Stimulated activated memory B cell treated with anti-CD40 and anti-IgM and Interleukin-4, amounts not matched to agents 10 μg/mL and 1 μg/mL and 100 μg/mL, for 72 hours (primary cell): ENCODE measurements at regions not wholly inside any gene's neighbourhood (a gene's known extent, or its start where the extent isn't known, plus 50 kb on each side); places are given as distances from the start of the nearest gene placed in this dataset.

ENCODE experiments used
- ATAC-seq: fragments of 150-1000 bp; cut with Tn5 transposase; 2 replicates; pipeline ENCODE4 v1.10.0; 2021
- H3K27ac Mint-ChIP-seq: one replicate; pipeline ENCODE4 v1.8.0; 2022; ENCODE audit warnings: mild to moderate bottlenecking, mixed read lengths
- H3K27me3 Mint-ChIP-seq: one replicate; pipeline ENCODE4 v1.8.0; 2022; ENCODE audit warnings: mixed read lengths
- H3K36me3 Mint-ChIP-seq: one replicate; pipeline ENCODE4 v1.8.0; 2022; ENCODE audit warnings: mixed read lengths
- H3K4me1 Mint-ChIP-seq: one replicate; pipeline ENCODE4 v1.8.0; 2022; ENCODE audit warnings: mixed read lengths
- H3K4me3 Mint-ChIP-seq: one replicate; pipeline ENCODE4 v1.8.0; 2022; ENCODE audit warnings: mild to moderate bottlenecking, moderate library complexity, mixed read lengths
- H3K9me3 Mint-ChIP-seq: one replicate; pipeline ENCODE4 v1.8.0; 2022; ENCODE audit warnings: mixed read lengths

DNA sequence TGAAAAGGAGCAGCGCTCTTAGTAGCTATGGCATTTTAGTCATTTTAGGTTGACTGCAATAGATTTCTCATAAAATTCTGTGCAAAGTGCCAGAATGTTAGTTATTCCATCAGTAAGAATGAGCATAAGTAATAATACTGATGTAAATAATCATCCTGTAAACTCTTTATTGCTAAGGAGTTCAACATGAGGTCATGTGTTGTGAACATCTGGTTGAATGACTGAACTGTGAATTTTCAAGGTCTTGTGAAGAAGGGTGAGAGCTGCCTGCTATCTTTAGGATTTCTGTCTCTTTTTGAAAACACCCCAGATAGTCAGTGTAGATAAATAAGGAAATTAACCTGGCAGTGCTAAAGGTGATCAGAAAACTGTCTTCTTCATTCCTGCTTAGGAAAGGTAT lies 333.4 kb upstream of the TBC1D5 start:
- no peaks in the 10 kb centered on the region for H3K36me3 Mint-ChIP-seq
- H3K4me1 Mint-ChIP-seq = no peaks in the 10 kb centered on the region
- no peak overlapping the region for H3K27ac Mint-ChIP-seq
- H3K9me3 Mint-ChIP-seq = no peaks in the 10 kb centered on the region
- ATAC-seq = no peak
- H3K27me3 Mint-ChIP-seq = peaks cover 29% of the 10 kb centered on the region
- H3K4me3 Mint-ChIP-seq = no peak overlapping the region

DNA sequence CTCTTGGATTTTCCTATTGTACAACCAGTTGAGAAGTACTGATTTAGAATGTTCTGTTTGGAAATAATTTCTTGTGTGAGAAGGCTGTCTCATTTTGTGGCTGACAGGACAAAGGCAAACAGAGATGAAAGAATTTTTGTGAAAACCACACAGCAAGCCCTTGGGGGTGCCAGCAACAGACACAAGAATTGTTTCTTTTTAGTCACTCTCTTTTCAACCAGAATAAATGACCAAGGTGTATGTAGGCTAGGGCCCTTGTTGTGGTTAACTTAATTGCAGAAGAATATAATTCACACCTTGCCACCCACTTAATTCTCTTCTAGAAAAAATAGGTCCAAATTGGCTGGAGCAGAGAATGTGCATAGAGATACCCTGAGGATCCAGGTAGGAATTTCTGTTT lies 329.4 kb upstream of the TBC1D5 start:
- peaks cover 2% of the 10 kb centered on the region for H3K27me3 Mint-ChIP-seq
- H3K36me3 Mint-ChIP-seq = no peaks in the 10 kb centered on the region
- H3K27ac Mint-ChIP-seq = no peak overlapping the region
- H3K4me3 Mint-ChIP-seq = no peak overlapping the region
- no peaks in the 10 kb centered on the region for H3K4me1 Mint-ChIP-seq
- no peaks in the 10 kb centered on the region for H3K9me3 Mint-ChIP-seq
- ATAC-seq = no peak

DNA sequence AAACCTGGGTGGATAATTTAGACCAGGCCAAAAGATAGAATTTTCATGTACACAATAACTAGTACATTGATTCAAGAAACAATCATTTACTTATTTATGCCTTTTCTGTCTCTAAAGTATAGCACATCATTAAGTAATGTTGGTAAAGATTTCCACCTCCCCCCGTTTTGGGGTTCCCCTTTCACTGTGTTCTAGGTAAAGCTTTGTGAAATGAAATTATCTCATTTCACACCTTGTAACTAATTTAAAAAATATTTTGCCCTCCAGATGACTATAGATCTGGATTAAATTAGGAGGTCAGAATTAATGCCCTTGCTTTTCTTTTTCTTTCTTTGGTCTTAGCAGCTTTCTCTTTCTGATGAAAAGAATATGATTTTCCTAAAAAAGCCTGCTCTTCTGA lies 328.5 kb upstream of the TBC1D5 start:
- ATAC-seq = no peak
- Mint-ChIP-seq H3K27ac (no peak overlapping the region), H3K27me3 (no peaks in the 10 kb centered on the region), H3K4me1 (no peaks in the 10 kb centered on the region), H3K9me3 (no peaks in the 10 kb centered on the region), H3K4me3 (no peak overlapping the region), H3K36me3 (no peaks in the 10 kb centered on the region)

DNA sequence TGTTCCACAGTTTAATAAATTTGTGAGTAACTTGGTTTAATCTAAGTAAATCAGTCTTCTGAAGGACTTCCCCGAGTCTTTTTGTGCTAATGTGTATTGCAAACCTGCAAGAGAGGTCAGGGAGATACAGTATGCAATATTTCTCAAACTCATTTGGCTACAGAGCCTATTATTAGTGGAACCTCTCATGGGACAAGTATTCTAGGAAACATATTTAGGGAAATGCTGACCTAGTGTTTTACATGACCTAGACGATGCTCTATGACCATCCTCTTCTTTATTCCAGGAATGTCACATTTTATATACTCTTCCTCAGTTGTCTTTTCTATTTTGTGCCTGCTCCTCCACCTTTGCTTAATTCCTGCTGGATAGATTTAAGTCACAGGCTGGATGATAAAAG lies 327.8 kb upstream of the TBC1D5 start:
- H3K4me1 Mint-ChIP-seq = no peaks in the 10 kb centered on the region
- H3K27me3 Mint-ChIP-seq = no peaks in the 10 kb centered on the region
- no peaks in the 10 kb centered on the region for H3K9me3 Mint-ChIP-seq
- H3K27ac Mint-ChIP-seq = no peak overlapping the region
- no peaks in the 10 kb centered on the region for H3K36me3 Mint-ChIP-seq
- no peak overlapping the region for H3K4me3 Mint-ChIP-seq
- no peak for ATAC-seq

DNA sequence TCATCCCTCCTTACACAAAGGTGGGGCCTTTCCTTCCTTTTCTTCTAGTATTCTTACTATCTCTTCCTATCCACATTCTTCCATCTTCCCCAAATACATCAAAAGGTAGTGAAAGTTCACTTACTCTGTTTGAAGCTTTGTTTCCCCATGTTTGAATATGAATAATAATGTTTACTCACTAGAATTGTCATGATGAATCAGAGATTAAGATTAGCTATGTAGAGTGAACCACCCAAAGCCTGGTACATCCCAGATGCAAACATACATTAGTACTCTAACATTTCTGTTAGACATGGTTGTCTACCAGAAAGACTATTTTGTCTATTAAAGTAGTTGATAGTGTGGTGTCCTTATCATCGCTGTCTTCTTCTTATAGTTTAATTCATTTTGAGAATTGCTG lies 327.1 kb upstream of the TBC1D5 start:
- Mint-ChIP-seq H3K4me3 (no peak overlapping the region), H3K4me1 (no peaks in the 10 kb centered on the region), H3K9me3 (no peaks in the 10 kb centered on the region), H3K36me3 (no peaks in the 10 kb centered on the region), H3K27me3 (no peaks in the 10 kb centered on the region), H3K27ac (no peak overlapping the region)
- no peak for ATAC-seq

DNA sequence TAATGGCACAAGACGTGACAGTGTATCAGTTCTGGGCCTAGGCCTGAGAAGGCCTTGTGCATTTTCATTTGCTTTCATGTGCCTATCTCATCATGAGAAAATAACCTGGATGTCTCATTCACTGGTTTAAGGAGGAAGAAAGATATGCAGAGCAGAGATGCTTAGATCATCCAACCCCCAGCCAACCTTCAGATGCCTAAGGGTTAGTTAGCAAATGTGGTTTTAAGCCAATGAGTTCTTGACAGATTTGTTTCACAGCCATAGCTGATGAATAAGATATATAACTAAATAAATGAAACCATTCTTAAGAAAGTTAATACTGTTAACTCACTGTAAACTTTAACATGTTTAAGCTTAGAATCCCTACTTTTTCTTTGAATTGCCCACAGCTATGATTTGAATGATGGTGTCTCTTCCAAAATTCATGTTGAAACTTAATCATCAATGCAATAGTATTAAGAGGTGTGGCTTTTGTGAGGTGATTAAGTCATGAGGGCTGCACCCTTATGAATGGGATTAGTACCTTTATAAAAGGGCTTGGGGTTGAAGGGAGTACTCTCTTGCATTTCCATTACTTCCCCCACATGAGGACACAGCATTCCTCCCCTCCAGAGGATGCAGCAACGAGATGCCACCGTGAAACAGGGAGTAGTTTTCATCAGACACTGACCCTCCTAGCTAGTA lies 324.6 kb upstream of the TBC1D5 start:
- no peak for ATAC-seq
- Mint-ChIP-seq H3K4me3 (no peak overlapping the region), H3K36me3 (no peaks in the 10 kb centered on the region), H3K9me3 (no peaks in the 10 kb centered on the region), H3K4me1 (no peaks in the 10 kb centered on the region), H3K27ac (no peak overlapping the region), H3K27me3 (no peaks in the 10 kb centered on the region)

DNA sequence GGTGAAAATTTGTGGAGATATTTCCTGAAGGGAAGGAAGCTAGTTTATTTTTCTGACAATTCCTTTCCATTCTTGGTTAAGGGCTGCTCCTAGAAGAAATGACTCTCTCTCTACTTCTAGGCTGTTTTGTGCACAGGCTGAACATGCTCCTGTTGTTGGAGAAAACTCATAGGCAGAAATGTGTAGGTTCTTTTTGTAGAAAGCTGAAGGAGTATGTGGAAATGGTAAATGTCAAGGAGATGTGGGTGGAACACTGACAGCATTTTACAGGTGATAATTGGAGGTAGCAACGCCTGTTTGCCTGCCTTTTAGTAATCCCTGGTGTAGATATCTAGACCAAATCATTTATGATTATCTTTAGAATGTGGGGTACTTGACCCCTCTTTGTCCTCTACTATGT lies 322.2 kb upstream of the TBC1D5 start:
- no peak for ATAC-seq
- Mint-ChIP-seq H3K9me3 (no peaks in the 10 kb centered on the region), H3K36me3 (no peaks in the 10 kb centered on the region), H3K4me1 (no peaks in the 10 kb centered on the region), H3K27ac (no peak overlapping the region), H3K4me3 (no peak overlapping the region), H3K27me3 (no peaks in the 10 kb centered on the region)

DNA sequence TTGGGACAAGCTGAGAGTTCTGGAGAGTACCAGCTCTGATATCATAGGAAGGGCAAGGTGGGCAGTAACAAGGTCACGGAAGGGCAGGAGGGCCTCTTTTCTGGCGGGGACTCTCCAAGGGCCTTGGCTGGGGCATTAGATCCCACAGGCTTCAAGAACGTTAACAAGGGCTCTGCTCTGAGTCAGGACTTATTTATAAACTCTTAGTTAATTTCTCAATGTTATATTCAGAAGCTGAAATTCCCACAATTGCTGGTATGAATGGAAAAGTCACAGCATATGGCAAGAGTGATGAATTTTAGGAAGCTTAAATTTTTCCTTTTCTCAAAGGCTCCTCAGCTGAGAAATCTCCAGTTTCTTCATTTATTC lies 320.2 kb upstream of the TBC1D5 start:
- Mint-ChIP-seq H3K4me3 (no peak overlapping the region), H3K27me3 (no peaks in the 10 kb centered on the region), H3K36me3 (no peaks in the 10 kb centered on the region), H3K27ac (no peak overlapping the region), H3K4me1 (no peaks in the 10 kb centered on the region), H3K9me3 (no peaks in the 10 kb centered on the region)
- ATAC-seq = no peak

DNA sequence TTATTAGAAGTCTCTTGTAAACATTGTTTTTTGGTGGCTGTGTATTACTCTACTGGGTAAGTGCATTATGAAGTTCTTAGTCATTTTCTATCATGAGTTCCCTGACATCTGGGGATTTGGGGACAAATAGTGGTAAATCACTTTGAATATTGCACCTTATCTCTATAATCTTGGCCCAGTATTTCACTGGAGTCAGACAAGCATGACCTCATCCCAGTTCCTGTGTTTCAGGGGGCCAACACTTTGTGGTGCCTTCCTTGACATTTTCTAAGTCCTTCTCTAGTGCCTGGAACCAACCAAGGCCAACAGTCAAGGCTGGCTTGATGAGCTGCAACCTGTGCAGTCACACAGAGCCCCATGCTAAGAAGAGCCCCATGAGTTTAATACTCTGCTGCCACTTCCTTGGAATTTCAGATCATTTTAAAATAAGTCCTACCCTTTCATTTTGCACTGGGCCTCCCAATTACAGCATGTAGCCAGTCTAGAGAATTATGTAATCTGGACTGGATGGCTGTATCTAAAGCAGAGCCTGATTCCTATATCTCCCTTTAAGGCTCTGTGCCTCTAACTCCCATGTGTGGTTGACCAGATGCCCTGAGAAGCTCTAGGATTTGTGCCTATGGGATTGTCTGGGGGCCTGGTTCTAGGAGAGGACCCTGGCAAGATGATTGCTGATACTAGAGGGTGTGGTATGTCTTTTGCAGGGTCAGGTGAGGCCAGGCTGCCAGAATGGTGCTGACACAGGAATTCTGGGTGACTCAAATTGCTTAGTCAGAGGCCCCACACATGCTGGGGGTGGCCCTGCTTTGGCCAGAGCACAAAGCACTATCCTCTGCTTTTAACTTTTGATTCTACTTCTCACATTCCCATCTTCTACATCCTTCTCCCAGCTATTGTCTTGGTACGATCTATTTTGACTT lies 319.6 kb upstream of the TBC1D5 start:
- Mint-ChIP-seq H3K27ac (no peak overlapping the region), H3K27me3 (no peaks in the 10 kb centered on the region)
- no peak for ATAC-seq

DNA sequence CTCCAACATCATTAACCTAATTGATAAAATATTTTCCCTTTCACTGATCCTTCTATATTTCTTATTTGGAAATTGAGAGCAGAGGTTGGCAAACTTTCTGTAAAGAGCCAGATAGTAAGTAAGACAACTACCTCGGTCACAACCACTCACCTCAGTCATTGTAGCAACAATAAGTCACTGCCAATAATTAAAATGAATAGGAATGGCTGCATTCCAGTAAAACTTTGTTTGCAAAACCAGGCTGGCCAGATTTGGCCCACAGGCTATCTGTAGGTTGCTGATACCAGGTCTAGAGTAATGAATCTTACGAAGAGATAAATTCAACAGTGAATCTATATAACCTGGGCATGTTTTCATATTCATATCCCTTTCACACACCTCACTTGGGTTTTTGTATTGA lies 316.2 kb upstream of the TBC1D5 start:
- H3K27me3 Mint-ChIP-seq = no peaks in the 10 kb centered on the region
- H3K4me3 Mint-ChIP-seq = no peak overlapping the region
- ATAC-seq = no peak
- H3K4me1 Mint-ChIP-seq = no peaks in the 10 kb centered on the region
- H3K27ac Mint-ChIP-seq = no peak overlapping the region
- no peaks in the 10 kb centered on the region for H3K36me3 Mint-ChIP-seq
- peaks cover 13% of the 10 kb centered on the region for H3K9me3 Mint-ChIP-seq

More for the DNA sequence above, 319.6 kb upstream of the TBC1D5 start:
- H3K4me3 Mint-ChIP-seq = no peak overlapping the region
- no peaks in the 10 kb centered on the region for H3K36me3 Mint-ChIP-seq
- H3K9me3 Mint-ChIP-seq = no peaks in the 10 kb centered on the region
- H3K4me1 Mint-ChIP-seq = no peaks in the 10 kb centered on the region

DNA sequence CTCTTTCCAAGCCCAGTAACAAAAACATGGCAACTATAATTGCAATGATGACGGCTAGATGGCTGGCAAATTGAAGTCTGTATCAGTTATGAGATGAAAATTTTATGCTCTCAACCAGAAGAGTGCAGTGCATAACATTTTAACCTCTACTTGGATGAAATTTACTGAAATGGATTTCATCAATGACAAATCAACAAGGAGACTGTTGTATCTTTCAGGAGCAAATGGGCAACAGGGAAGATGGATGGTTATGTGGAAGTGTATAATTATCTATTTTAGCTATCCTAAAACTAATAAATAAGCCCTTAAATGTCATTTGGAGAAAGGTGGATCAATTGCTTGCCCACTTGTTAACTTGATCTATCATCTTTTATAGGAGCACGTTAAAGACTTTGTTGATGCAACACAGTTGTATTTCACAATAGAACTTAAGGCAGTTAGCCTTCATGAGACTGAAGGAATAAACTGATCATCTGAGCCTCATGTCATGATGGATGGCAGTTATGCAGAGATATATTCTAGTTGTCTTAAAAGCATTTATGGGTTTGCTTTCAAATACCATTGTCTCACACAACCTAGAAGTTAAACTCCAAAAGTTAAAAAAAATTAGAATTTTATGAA lies 315.1 kb upstream of the TBC1D5 start:
- H3K9me3 Mint-ChIP-seq = peaks cover 13% of the 10 kb centered on the region

DNA sequence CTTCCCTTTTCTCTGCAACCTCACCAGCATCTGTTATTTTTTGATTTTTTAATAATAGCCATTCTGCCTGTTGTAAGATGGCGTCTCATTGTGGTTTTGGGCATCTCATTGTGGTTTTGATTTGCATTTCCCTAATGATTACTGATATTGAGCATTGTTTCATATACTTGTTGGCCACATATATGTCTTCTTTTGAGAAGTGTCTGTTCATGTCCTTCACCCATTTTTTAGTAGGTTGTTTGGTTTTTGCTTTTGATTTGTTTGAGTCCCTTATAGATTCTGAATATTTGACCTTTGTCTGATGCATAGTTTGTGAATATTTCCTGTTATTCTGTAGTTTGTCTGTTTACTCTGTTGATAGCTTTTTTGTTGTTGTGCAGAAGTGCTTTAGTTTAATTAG lies 312.2 kb upstream of the TBC1D5 start:
- H3K9me3 Mint-ChIP-seq = peaks cover 13% of the 10 kb centered on the region
- ATAC-seq = no peak
- no peaks in the 10 kb centered on the region for H3K4me1 Mint-ChIP-seq
- H3K36me3 Mint-ChIP-seq = no peaks in the 10 kb centered on the region
- no peak overlapping the region for H3K4me3 Mint-ChIP-seq
- no peak overlapping the region for H3K27ac Mint-ChIP-seq
- no peaks in the 10 kb centered on the region for H3K27me3 Mint-ChIP-seq

More for the DNA sequence above, 315.1 kb upstream of the TBC1D5 start:
- no peak for ATAC-seq
- Mint-ChIP-seq H3K4me3 (no peak overlapping the region), H3K4me1 (no peaks in the 10 kb centered on the region), H3K27ac (no peak overlapping the region), H3K27me3 (no peaks in the 10 kb centered on the region), H3K36me3 (no peaks in the 10 kb centered on the region)

DNA sequence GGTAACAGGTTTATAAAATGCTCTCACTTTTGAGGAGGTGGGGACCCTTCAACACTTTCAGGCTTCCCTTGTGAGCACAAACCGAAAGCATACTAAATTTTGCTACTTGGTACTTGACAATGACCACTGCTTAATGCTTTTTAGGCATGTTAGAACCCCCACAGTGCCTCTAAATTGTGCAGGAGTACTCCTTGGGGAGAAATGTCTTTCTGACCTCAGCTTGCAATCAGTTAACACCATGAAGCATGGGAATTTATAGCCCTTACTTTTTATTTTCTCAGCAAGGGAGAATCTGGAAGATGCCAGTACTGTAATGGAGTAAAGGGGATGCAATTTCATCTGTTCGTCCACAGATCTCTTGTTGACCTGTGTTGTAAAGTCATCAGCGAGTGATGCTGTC lies 308.9 kb upstream of the TBC1D5 start:
- H3K4me3 Mint-ChIP-seq = no peak overlapping the region
- no peak overlapping the region for H3K27ac Mint-ChIP-seq
- ATAC-seq = no peak
- no peaks in the 10 kb centered on the region for H3K36me3 Mint-ChIP-seq
- H3K27me3 Mint-ChIP-seq = no peaks in the 10 kb centered on the region
- peaks cover 12% of the 10 kb centered on the region for H3K9me3 Mint-ChIP-seq
- no peaks in the 10 kb centered on the region for H3K4me1 Mint-ChIP-seq

DNA sequence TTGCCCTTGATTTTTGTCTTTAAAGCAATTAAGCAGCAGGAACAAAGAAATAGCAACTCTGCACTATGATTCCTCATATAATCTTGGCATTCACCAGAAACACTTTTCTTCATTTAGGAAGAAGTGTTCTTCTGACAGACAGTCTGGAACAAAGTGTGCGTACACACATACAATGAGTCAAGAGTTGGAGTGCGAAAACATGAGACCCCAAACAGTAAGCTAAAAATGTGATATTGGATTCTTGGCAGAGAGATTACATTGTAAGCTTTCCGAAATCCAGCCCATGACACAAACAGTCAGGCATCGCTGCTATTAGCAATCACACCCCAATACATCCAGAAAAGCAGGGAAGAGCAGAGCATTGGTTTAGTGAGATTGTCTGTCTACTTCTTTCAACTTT lies 306.7 kb upstream of the TBC1D5 start:
- H3K27ac Mint-ChIP-seq = no peak overlapping the region
- H3K27me3 Mint-ChIP-seq = no peaks in the 10 kb centered on the region
- no peaks in the 10 kb centered on the region for H3K36me3 Mint-ChIP-seq
- no peak overlapping the region for H3K4me3 Mint-ChIP-seq
- no peaks in the 10 kb centered on the region for H3K4me1 Mint-ChIP-seq
- no peak for ATAC-seq
- no peaks in the 10 kb centered on the region for H3K9me3 Mint-ChIP-seq

DNA sequence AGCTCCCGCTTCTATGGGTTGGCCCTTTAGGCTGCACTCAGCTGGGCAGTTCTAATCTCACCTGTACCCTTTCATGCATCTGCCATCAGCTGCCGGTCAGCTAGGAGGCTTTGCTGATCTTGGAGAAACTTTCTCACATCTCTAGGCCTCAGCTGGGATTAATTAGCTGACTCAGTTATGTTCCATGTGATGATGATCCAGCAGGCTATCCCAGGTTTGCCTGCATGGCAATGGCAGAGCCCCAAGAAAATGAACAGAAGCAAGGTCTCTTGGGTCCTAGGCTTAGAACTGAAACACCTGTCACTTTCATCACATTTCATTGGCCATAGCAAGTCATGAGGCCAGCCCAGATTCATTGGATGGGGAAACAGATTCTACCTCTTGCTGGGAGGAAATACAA lies 304.6 kb upstream of the TBC1D5 start:
- Mint-ChIP-seq H3K4me3 (no peak overlapping the region), H3K36me3 (no peaks in the 10 kb centered on the region), H3K27me3 (no peaks in the 10 kb centered on the region), H3K27ac (no peak overlapping the region), H3K9me3 (no peaks in the 10 kb centered on the region), H3K4me1 (no peaks in the 10 kb centered on the region)
- no peak for ATAC-seq
